ENCODE measurements at regions not wholly inside any gene's neighbourhood (a gene's known extent, or its start where the extent isn't known, plus 50 kb on each side); places are given as distances from the start of the nearest gene placed in this dataset.
"Not testable (repeated sequence)": the region's sequence is repeated elsewhere in the genome, so short reads cannot be mapped to it uniquely, and the experiment has no call there.

- Mint-ChIP-seq H3K4me1 (ENCODE audit: low read depth, unreplicated experiment) (no peaks in the 10 kb centered on the region), H3K27me3 (ENCODE audit: unreplicated experiment) (peaks cover 4% of the 10 kb centered on the region), H3K4me3 (ENCODE audit: unreplicated experiment) (no peak overlapping the region), H3K27ac (ENCODE audit: unreplicated experiment) (no peak overlapping the region), H3K9me3 (ENCODE audit: unreplicated experiment) (peaks cover 9% of the 10 kb centered on the region), H3K36me3 (ENCODE audit: unreplicated experiment) (peaks cover 21% of the 10 kb centered on the region)
- TF ChIP-seq CTCF (IDR thresholded peaks at IDR 0.05; ENCODE audit: partially characterized antibody, unreplicated experiment): no peak
- no peak for DNase-seq
Measured at GRCh38 chr2:64922482-64923384, 66.5 kb upstream of the SLC1A4 start.

GRCh38 chr2:64923385-64923710 lies 65.9 kb upstream of the SLC1A4 start:
- Mint-ChIP-seq H3K27ac (ENCODE audit: unreplicated experiment) (no peak overlapping the region), H3K9me3 (ENCODE audit: unreplicated experiment) (peaks cover 9% of the 10 kb centered on the region), H3K27me3 (ENCODE audit: unreplicated experiment) (peaks cover 4% of the 10 kb centered on the region), H3K4me1 (ENCODE audit: low read depth, unreplicated experiment) (no peaks in the 10 kb centered on the region), H3K4me3 (ENCODE audit: unreplicated experiment) (no peak overlapping the region), H3K36me3 (ENCODE audit: unreplicated experiment) (peaks cover 21% of the 10 kb centered on the region)
- DNase-seq: no peak
- TF ChIP-seq CTCF (IDR thresholded peaks at IDR 0.05; ENCODE audit: partially characterized antibody, unreplicated experiment): no peak

- no peak for TF ChIP-seq CTCF (IDR thresholded peaks at IDR 0.05; ENCODE audit: partially characterized antibody, unreplicated experiment)
- Mint-ChIP-seq H3K27ac (ENCODE audit: unreplicated experiment) (no peak overlapping the region), H3K9me3 (ENCODE audit: unreplicated experiment) (peaks cover 9% of the 10 kb centered on the region), H3K4me3 (ENCODE audit: unreplicated experiment) (no peak overlapping the region), H3K4me1 (ENCODE audit: low read depth, unreplicated experiment) (no peaks in the 10 kb centered on the region), H3K36me3 (ENCODE audit: unreplicated experiment) (peaks cover 21% of the 10 kb centered on the region), H3K27me3 (ENCODE audit: unreplicated experiment) (peaks cover 4% of the 10 kb centered on the region)
- DNase-seq: no peak
Measured at GRCh38 chr2:64924170-64924934, 64.8 kb upstream of the SLC1A4 start.

GRCh38 chr2:64925930-64926722 lies 63.1 kb upstream of the SLC1A4 start:
- H3K36me3 Mint-ChIP-seq (ENCODE audit: unreplicated experiment): peaks cover 21% of the 10 kb centered on the region
- H3K4me1 Mint-ChIP-seq (ENCODE audit: low read depth, unreplicated experiment); H3K4me3 Mint-ChIP-seq (ENCODE audit: unreplicated experiment); H3K27ac Mint-ChIP-seq (ENCODE audit: unreplicated experiment); H3K9me3 Mint-ChIP-seq (ENCODE audit: unreplicated experiment); DNase-seq; H3K27me3 Mint-ChIP-seq (ENCODE audit: unreplicated experiment): not testable (repeated sequence)

- Mint-ChIP-seq H3K4me3 (ENCODE audit: unreplicated experiment) (no peak overlapping the region), H3K9me3 (ENCODE audit: unreplicated experiment) (peaks cover 9% of the 10 kb centered on the region), H3K27me3 (ENCODE audit: unreplicated experiment) (peaks cover 3% of the 10 kb centered on the region), H3K36me3 (ENCODE audit: unreplicated experiment) (peaks cover 20% of the 10 kb centered on the region), H3K4me1 (ENCODE audit: low read depth, unreplicated experiment) (no peaks in the 10 kb centered on the region), H3K27ac (ENCODE audit: unreplicated experiment) (no peak overlapping the region)
- TF ChIP-seq CTCF (IDR thresholded peaks at IDR 0.05; ENCODE audit: partially characterized antibody, unreplicated experiment): no peak
- DNase-seq: no peak
Measured at GRCh38 chr2:64928813-64929212, 60.4 kb upstream of the SLC1A4 start.
